H1 (cell line): ENCODE measurements at regions not wholly inside any gene's neighbourhood (a gene's known extent, or its start where the extent isn't known, plus 50 kb on each side); places are given as distances from the start of the nearest gene placed in this dataset.

ENCODE experiments used
- BCL11A ChIP-seq, 2 experiments: IDR thresholded peaks; one replicate each; pipeline ENCODE4 v1.6.1; 2011; ENCODE audit warnings: low read depth in 2 of 2, low read length in 2 of 2, mild to moderate bottlenecking in 2 of 2
- CBX8 ChIP-seq: fragments of 300-800, 300-1000 bp; sonication (generic); IDR thresholded peaks from 2 replicates; pipeline ENCODE4 v1.7.1; 2016; ENCODE audit warnings: low read depth, low read length, borderline replicate concordance
- CHD1 ChIP-seq: IDR thresholded peaks from 2 replicates; pipeline ENCODE4 v1.6.1; 2012; ENCODE audit warnings: low read depth, low read length, improper control_type of control experiment
- GTF2F1 ChIP-seq: IDR thresholded peaks from 2 replicates; pipeline ENCODE4 v1.6.1; 2012; ENCODE audit warnings: low read depth, low read length, improper control_type of control experiment, borderline replicate concordance
- RBBP5 ChIP-seq: IDR thresholded peaks from 2 replicates; pipeline ENCODE4 v1.7.1; 2012; ENCODE audit warnings: low read depth, mild to moderate bottlenecking, inconsistent platforms, low read length, moderate library complexity, borderline replicate concordance
- RFX5 ChIP-seq: IDR thresholded peaks from 2 replicates; pipeline ENCODE4 v1.6.1; 2011; ENCODE audit warnings: low read depth, low read length, improper control_type of control experiment, borderline replicate concordance
- RXRA ChIP-seq: IDR thresholded peaks from 2 replicates; pipeline ENCODE4 v1.6.1; 2011; ENCODE audit warnings: low read depth, mild to moderate bottlenecking, low read length, moderate library complexity; ENCODE audit not compliant: insufficient read depth
- SAP30 ChIP-seq: fragments of 300-600 bp; sonication (generic); IDR thresholded peaks from 2 replicates; pipeline ENCODE4 v1.7.1; 2012; ENCODE audit warnings: low read length, moderate library complexity, mild to moderate bottlenecking, inconsistent platforms; ENCODE audit not compliant: insufficient read depth, insufficient replicate concordance
- SRF ChIP-seq: IDR thresholded peaks from 2 replicates; pipeline ENCODE4 v1.6.1; 2011; ENCODE audit warnings: mild to moderate bottlenecking, low read depth, low read length, moderate library complexity
- ZNF274 ChIP-seq: IDR thresholded peaks from 2 replicates; pipeline ENCODE4 v1.7.0; 2012; ENCODE audit warnings: low read length, borderline replicate concordance; ENCODE audit errors: extremely low read depth
- TF ChIP-seq, protein P1 (sequence below): fragments of 300-600 bp; sonication (generic); IDR thresholded peaks from 2 replicates; pipeline ENCODE4 v1.7.1; 2012; ENCODE audit warnings: low read length, moderate library complexity, mild to moderate bottlenecking, inconsistent platforms; ENCODE audit not compliant: insufficient replicate concordance

DNA sequence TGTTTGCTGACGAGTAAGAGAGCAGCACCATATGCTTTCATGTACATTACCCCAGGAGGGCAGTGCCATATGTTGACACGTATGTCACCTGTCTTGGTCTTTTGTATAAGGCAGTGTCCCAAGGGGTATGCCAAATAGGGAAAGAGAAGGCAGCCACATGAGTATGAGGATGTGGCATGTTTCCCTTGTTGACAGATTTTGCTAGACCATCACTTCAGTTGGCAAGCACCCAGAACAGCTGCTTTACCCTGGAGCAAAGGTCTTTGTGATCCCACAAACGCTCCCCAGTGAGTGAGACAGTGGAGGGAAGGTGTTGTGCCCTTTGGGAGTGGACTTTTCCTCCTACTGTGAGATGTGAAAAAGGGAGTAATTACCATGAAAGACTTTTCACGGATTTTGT is 350.1 kb downstream of the ETV1 start (continued):
- TF ChIP-seq, protein P1, sequence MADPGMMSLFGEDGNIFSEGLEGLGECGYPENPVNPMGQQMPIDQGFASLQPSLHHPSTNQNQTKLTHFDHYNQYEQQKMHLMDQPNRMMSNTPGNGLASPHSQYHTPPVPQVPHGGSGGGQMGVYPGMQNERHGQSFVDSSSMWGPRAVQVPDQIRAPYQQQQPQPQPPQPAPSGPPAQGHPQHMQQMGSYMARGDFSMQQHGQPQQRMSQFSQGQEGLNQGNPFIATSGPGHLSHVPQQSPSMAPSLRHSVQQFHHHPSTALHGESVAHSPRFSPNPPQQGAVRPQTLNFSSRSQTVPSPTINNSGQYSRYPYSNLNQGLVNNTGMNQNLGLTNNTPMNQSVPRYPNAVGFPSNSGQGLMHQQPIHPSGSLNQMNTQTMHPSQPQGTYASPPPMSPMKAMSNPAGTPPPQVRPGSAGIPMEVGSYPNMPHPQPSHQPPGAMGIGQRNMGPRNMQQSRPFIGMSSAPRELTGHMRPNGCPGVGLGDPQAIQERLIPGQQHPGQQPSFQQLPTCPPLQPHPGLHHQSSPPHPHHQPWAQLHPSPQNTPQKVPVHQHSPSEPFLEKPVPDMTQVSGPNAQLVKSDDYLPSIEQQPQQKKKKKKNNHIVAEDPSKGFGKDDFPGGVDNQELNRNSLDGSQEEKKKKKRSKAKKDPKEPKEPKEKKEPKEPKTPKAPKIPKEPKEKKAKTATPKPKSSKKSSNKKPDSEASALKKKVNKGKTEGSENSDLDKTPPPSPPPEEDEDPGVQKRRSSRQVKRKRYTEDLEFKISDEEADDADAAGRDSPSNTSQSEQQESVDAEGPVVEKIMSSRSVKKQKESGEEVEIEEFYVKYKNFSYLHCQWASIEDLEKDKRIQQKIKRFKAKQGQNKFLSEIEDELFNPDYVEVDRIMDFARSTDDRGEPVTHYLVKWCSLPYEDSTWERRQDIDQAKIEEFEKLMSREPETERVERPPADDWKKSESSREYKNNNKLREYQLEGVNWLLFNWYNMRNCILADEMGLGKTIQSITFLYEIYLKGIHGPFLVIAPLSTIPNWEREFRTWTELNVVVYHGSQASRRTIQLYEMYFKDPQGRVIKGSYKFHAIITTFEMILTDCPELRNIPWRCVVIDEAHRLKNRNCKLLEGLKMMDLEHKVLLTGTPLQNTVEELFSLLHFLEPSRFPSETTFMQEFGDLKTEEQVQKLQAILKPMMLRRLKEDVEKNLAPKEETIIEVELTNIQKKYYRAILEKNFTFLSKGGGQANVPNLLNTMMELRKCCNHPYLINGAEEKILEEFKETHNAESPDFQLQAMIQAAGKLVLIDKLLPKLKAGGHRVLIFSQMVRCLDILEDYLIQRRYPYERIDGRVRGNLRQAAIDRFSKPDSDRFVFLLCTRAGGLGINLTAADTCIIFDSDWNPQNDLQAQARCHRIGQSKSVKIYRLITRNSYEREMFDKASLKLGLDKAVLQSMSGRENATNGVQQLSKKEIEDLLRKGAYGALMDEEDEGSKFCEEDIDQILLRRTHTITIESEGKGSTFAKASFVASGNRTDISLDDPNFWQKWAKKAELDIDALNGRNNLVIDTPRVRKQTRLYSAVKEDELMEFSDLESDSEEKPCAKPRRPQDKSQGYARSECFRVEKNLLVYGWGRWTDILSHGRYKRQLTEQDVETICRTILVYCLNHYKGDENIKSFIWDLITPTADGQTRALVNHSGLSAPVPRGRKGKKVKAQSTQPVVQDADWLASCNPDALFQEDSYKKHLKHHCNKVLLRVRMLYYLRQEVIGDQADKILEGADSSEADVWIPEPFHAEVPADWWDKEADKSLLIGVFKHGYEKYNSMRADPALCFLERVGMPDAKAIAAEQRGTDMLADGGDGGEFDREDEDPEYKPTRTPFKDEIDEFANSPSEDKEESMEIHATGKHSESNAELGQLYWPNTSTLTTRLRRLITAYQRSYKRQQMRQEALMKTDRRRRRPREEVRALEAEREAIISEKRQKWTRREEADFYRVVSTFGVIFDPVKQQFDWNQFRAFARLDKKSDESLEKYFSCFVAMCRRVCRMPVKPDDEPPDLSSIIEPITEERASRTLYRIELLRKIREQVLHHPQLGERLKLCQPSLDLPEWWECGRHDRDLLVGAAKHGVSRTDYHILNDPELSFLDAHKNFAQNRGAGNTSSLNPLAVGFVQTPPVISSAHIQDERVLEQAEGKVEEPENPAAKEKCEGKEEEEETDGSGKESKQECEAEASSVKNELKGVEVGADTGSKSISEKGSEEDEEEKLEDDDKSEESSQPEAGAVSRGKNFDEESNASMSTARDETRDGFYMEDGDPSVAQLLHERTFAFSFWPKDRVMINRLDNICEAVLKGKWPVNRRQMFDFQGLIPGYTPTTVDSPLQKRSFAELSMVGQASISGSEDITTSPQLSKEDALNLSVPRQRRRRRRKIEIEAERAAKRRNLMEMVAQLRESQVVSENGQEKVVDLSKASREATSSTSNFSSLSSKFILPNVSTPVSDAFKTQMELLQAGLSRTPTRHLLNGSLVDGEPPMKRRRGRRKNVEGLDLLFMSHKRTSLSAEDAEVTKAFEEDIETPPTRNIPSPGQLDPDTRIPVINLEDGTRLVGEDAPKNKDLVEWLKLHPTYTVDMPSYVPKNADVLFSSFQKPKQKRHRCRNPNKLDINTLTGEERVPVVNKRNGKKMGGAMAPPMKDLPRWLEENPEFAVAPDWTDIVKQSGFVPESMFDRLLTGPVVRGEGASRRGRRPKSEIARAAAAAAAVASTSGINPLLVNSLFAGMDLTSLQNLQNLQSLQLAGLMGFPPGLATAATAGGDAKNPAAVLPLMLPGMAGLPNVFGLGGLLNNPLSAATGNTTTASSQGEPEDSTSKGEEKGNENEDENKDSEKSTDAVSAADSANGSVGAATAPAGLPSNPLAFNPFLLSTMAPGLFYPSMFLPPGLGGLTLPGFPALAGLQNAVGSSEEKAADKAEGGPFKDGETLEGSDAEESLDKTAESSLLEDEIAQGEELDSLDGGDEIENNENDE: no peak
- TF ChIP-seq RXRA (no peak), SAP30 (no peak), CHD1 (no peak), RBBP5 (no peak), BCL11A (IDR thresholded peaks at IDR 0.05; ENCODE audit: low read depth in 2 of 2, low read length in 2 of 2) (no peak), RFX5 (no peak), SRF (no peak), ZNF274 (no peak), CBX8 (no peak), GTF2F1 (no peak)
